Panc1 (cell line): ENCODE measurements at regions not wholly inside any gene's neighbourhood (a gene's known extent, or its start where the extent isn't known, plus 50 kb on each side); places are given as distances from the start of the nearest gene placed in this dataset.

Source experiments
- ATAC-seq: fragments of 200-7000 bp; cut with Tn5 transposase; 2 replicates; pipeline ENCODE4 v1.9.1; 2020; ENCODE audit warnings: mild to moderate bottlenecking, moderate library complexity
- BruUV-seq: library from RNA; stranded (reverse); fragments of 400-500 nt; replicated peaks from 2 replicates; lab custom pipeline; 2021; lab: Mats Ljungman, UMichigan
- CTCF ChIA-PET: fragments of 300-600 bp; sonication (Branson Sonifier 250); formaldehyde crosslinking; loops from one replicate; lab custom pipeline; 2022; ENCODE audit warnings: antibody characterized with exemption; lab: Charles Lee
- POLR2A ChIA-PET: fragments of 300-600 bp; sonication (Branson Sonifier 250); formaldehyde crosslinking; loops from one replicate; lab custom pipeline; 2022; ENCODE audit warnings: antibody characterized with exemption; lab: Charles Lee
- DNase-seq: peaks from one replicate; pipeline ENCODE4 v3.0.0-alpha.2; 2010; ENCODE audit warnings: low read depth, low spot score
- H3K27ac ChIP-seq: 2 replicates; pipeline ENCODE4 v1.5.1; 2011; ENCODE audit warnings: mild to moderate bottlenecking, low read length, inconsistent platforms
- H3K27me3 ChIP-seq: fragments of 200-500 bp; sonication (Bioruptor generic); 2 replicates; pipeline ENCODE4 v1.6.0; 2014; ENCODE audit warnings: low read length, inconsistent platforms; ENCODE audit not compliant: control insufficient read depth, insufficient read depth
- H3K36me3 ChIP-seq: fragments of 200-500 bp; sonication (Bioruptor generic); 2 replicates; pipeline ENCODE4 v1.5.1; 2014; ENCODE audit warnings: inconsistent platforms, mild to moderate bottlenecking, low read length, moderate library complexity; ENCODE audit not compliant: control insufficient read depth, insufficient read depth
- H3K4me1 ChIP-seq: 2 replicates; pipeline ENCODE4 v1.5.1; 2011; ENCODE audit warnings: inconsistent platforms, mild to moderate bottlenecking, low read length, moderate library complexity; ENCODE audit not compliant: control insufficient read depth, insufficient read depth
- H3K4me3 ChIP-seq, 2 experiments: 2 replicates each; pipeline ENCODE4 v1.5.1; 2011 to 2012; ENCODE audit warnings: low read depth in 2 of 2, low read length in 2 of 2, mild to moderate bottlenecking in 2 of 2, inconsistent platforms in 1 of 2, moderate library complexity in 1 of 2
- H3K9me3 ChIP-seq: fragments of 200-500 bp; sonication (Bioruptor generic); 2 replicates; pipeline ENCODE4 v1.5.1; 2014; ENCODE audit warnings: low read depth, mild to moderate bottlenecking, inconsistent platforms, low read length, moderate library complexity; ENCODE audit not compliant: control insufficient read depth, insufficient read depth
- CTCF ChIP-seq: fragments of 450-650 bp; IDR thresholded peaks from 2 replicates; pipeline ENCODE4 v1.5.1; 2017; ENCODE audit warnings: mild to moderate bottlenecking
- POLR2AphosphoS5 ChIP-seq: IDR thresholded peaks from 2 replicates; pipeline ENCODE4 v1.6.1; 2012; ENCODE audit warnings: mild to moderate bottlenecking, low read depth, low read length, moderate library complexity
- REST ChIP-seq, 2 experiments: IDR thresholded peaks; 2 replicates each; pipeline ENCODE4 v1.6.1; 2011 to 2012; ENCODE audit warnings: low read depth in 2 of 2, control low read depth in 1 of 2, low read length in 1 of 2, mild to moderate bottlenecking in 1 of 2, moderate library complexity in 1 of 2; ENCODE audit not compliant: insufficient read depth in 1 of 2
- SIN3A ChIP-seq: IDR thresholded peaks from 2 replicates; pipeline ENCODE4 v1.6.1; 2012; ENCODE audit warnings: low read depth, mild to moderate bottlenecking, low read length, moderate library complexity, borderline replicate concordance; ENCODE audit not compliant: insufficient read depth
- TCF7L2 ChIP-seq: IDR thresholded peaks from 2 replicates; pipeline ENCODE4 v1.6.1; 2011; ENCODE audit warnings: mild to moderate bottlenecking, low read depth, low read length, inconsistent platforms
- in situ Hi-C: cut with HindIII; loops from 2 replicates; pipeline ENCODE4 v1.10.0; 2016; ENCODE audit warnings: low sequenced_read_pairs, low pct_unique_long_range_greater_than_20kb
- intact Hi-C: fragments of 100-400 bp; cut with micrococcal nuclease; formaldehyde crosslinking; loops from one replicate; pipeline ENCODE4 v1.10.0; 2022; ENCODE audit not compliant: unreplicated experiment

DNA sequence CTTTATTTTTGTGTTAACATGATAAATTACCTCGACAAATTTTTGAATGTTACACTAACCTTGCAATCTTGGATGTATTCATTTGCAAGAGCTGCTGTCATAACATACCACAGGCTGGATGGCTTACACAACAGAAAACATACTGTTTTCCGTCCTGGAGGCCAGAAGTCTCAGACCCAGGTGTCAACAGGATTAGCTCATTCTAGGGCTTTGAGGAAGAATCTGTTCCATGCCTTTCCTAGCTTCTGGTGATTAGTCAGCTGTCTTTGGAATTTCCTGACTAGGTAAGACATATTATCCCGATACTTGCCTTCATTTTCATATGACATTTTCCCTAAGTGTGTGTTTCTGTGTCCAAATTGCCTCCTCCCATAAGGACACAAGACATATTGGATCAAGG, 188.6 kb upstream of the CDH19 start:
- intact Hi-C loops (no loop called here), in situ Hi-C loops (no loop called here)
- Histone ChIP-seq H3K9me3 (no peaks in the 10 kb centered on the region), H3K4me3 (no peak overlapping the region), H3K36me3 (no peaks in the 10 kb centered on the region), H3K4me1 (no peaks in the 10 kb centered on the region), H3K27ac (no peak overlapping the region), H3K27me3 (no peaks in the 10 kb centered on the region)
- ChIA-PET POLR2A (no interaction called here), CTCF (no interaction called here)
- DNase-seq (no peak), ATAC-seq (no peak)
- no TSS peak for BruUV-seq
- TF ChIP-seq REST (IDR thresholded peaks at IDR 0.05; ENCODE audit: insufficient read depth in 1 of 2, low read depth in 2 of 2, low read length in 1 of 2) (no peak), TCF7L2 (no peak), SIN3A (no peak), CTCF (no peak), POLR2AphosphoS5 (no peak)

GRCh38 chr18:66780609-66781008, 176.7 kb upstream of the CDH19 start:
- Histone ChIP-seq H3K36me3 (no peaks in the 10 kb centered on the region), H3K4me3 (no peak overlapping the region), H3K4me1 (no peaks in the 10 kb centered on the region), H3K27ac (no peak overlapping the region), H3K9me3 (no peaks in the 10 kb centered on the region), H3K27me3 (no peaks in the 10 kb centered on the region)
- in situ Hi-C loops: no loop called here
- ATAC-seq: no peak
- ChIA-PET CTCF (no interaction called here), POLR2A (no interaction called here)
- TF ChIP-seq SIN3A (no peak), CTCF (no peak), REST (IDR thresholded peaks at IDR 0.05; ENCODE audit: insufficient read depth in 1 of 2, low read depth in 2 of 2, low read length in 1 of 2) (no peak), POLR2AphosphoS5 (no peak), TCF7L2 (no peak)
- no TSS peak for BruUV-seq
- intact Hi-C loops: no loop called here
- DNase-seq: no peak
